UCSD-AML1 (cell line): ENCODE measurements at regions not wholly inside any gene's neighbourhood (a gene's known extent, or its start where the extent isn't known, plus 50 kb on each side); places are given as distances from the start of the nearest gene placed in this dataset.
"Not testable (repeated sequence)": the region's sequence is repeated elsewhere in the genome, so short reads cannot be mapped to it uniquely, and the experiment has no call there.

Experiments used
- DNase-seq: peaks from one replicate; lab custom pipeline; 2025; ENCODE audit not compliant: unreplicated experiment; lab: John Stamatoyannopoulos, UW

- DNase-seq = not testable (repeated sequence)
Measured at GRCh38 chrX:3876393-3876792, 162.9 kb upstream of the PRKX start.

- DNase-seq = not testable (repeated sequence)
Measured at GRCh38 chrX:3875638-3876037, 162.2 kb upstream of the PRKX start.

- not testable (repeated sequence) for DNase-seq
Measured at GRCh38 chrX:3872226-3872879, 158.9 kb upstream of the PRKX start.

- DNase-seq = not testable (repeated sequence)
Measured at GRCh38 chrX:3867067-3867831, 153.8 kb upstream of the PRKX start.

- DNase-seq = not testable (repeated sequence)
Measured at GRCh38 chrX:3858332-3858731, 144.9 kb upstream of the PRKX start.

GRCh38 chrX:3843522-3844145 lies 130.2 kb upstream of the PRKX start:
- DNase-seq = not testable (repeated sequence)

- peak; percentile 9 for DNase-seq
Measured at GRCh38 chrX:3842822-3843521, 129.5 kb upstream of the PRKX start.

GRCh38 chrX:3838754-3839153 lies 125.3 kb upstream of the PRKX start:
- not testable (repeated sequence) for DNase-seq

GRCh38 chrX:3837958-3838643 lies 124.7 kb upstream of the PRKX start:
- DNase-seq = not testable (repeated sequence)

- DNase-seq = not testable (repeated sequence)
Measured at GRCh38 chrX:3837211-3837610, 123.8 kb upstream of the PRKX start.

- DNase-seq = not testable (repeated sequence)
Measured at GRCh38 chrX:3833761-3834542, 120.5 kb upstream of the PRKX start.

GRCh38 chrX:3830020-3830419 lies 116.6 kb upstream of the PRKX start:
- not testable (repeated sequence) for DNase-seq

GRCh38 chrX:3829041-3829531 lies 115.6 kb upstream of the PRKX start:
- not testable (repeated sequence) for DNase-seq

- DNase-seq = not testable (repeated sequence)
Measured at GRCh38 chrX:3828378-3829040, 115.1 kb upstream of the PRKX start.

GRCh38 chrX:3824008-3824407 lies 110.6 kb upstream of the PRKX start:
- not testable (repeated sequence) for DNase-seq

- DNase-seq = no peak
Measured at GRCh38 chrX:3820167-3820566, 106.7 kb upstream of the PRKX start.

GRCh38 chrX:3817480-3817879 lies 104.0 kb upstream of the PRKX start:
- not testable (repeated sequence) for DNase-seq

- DNase-seq = peak; percentile 76
Measured at GRCh38 chrX:3815896-3816664, 102.6 kb upstream of the PRKX start.
